ENCODE measurements at regions not wholly inside any gene's neighbourhood (a gene's known extent, or its start where the extent isn't known, plus 50 kb on each side); places are given as distances from the start of the nearest gene placed in this dataset.

GRCh38 chr6:150755524-150755923, 110.0 kb upstream of the MTHFD1L start:
- TF ChIP-seq, protein P1, sequence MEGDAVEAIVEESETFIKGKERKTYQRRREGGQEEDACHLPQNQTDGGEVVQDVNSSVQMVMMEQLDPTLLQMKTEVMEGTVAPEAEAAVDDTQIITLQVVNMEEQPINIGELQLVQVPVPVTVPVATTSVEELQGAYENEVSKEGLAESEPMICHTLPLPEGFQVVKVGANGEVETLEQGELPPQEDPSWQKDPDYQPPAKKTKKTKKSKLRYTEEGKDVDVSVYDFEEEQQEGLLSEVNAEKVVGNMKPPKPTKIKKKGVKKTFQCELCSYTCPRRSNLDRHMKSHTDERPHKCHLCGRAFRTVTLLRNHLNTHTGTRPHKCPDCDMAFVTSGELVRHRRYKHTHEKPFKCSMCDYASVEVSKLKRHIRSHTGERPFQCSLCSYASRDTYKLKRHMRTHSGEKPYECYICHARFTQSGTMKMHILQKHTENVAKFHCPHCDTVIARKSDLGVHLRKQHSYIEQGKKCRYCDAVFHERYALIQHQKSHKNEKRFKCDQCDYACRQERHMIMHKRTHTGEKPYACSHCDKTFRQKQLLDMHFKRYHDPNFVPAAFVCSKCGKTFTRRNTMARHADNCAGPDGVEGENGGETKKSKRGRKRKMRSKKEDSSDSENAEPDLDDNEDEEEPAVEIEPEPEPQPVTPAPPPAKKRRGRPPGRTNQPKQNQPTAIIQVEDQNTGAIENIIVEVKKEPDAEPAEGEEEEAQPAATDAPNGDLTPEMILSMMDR (IDR thresholded peaks at IDR 0.05) = no peak
- TF ChIP-seq POLR2A (IDR thresholded peaks at IDR 0.05) (no peak), EP300 (IDR thresholded peaks at IDR 0.05) (no peak), POLR2AphosphoS5 (IDR thresholded peaks at IDR 0.05) (no peak)
